ENCODE measurements at regions not wholly inside any gene's neighbourhood (a gene's known extent, or its start where the extent isn't known, plus 50 kb on each side); places are given as distances from the start of the nearest gene placed in this dataset.

GRCh38 chr2:138274421-138275291 lies 226.9 kb upstream of the SPOPL start:
- TF ChIP-seq CTCF (IDR thresholded peaks at IDR 0.05) (no peak), POLR2A (IDR thresholded peaks at IDR 0.05) (no peak)

Data from lower leg skin (tissue), 3 donors.